ENCODE measurements at regions not wholly inside any gene's neighbourhood (a gene's known extent, or its start where the extent isn't known, plus 50 kb on each side); places are given as distances from the start of the nearest gene placed in this dataset.
"Not testable (repeated sequence)": the region's sequence is repeated elsewhere in the genome, so short reads cannot be mapped to it uniquely, and the experiment has no call there.

GRCh38 chr2:87524619-87525188 lies 223.2 kb upstream of the PLGLB2 start:
- not testable (repeated sequence) for DNase-seq

DNA sequence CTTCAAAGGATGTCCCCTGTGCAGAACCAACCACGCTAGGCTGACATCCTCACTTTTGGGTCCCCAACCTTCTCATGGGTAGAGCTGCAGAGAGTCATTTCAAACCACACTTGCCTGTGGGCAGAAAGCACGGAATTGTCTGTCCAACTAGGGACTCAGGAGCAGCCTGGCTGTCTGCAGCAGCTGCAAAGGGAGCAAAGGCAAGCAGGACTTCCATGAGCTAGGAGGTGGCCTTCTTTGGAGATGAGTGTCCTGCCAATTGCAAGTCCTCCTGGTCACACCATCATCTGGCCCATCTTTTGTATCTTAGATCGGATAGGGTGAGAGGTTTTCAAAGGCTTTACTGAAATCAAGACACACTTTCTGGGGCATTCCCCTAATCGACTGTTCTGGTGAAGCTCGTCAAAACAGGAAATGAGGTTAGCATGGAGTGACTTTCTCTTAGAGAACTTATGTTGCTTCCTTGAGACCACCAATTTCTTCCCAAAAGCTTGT lies 222.3 kb upstream of the PLGLB2 start:
- not testable (repeated sequence) for DNase-seq

DNA sequence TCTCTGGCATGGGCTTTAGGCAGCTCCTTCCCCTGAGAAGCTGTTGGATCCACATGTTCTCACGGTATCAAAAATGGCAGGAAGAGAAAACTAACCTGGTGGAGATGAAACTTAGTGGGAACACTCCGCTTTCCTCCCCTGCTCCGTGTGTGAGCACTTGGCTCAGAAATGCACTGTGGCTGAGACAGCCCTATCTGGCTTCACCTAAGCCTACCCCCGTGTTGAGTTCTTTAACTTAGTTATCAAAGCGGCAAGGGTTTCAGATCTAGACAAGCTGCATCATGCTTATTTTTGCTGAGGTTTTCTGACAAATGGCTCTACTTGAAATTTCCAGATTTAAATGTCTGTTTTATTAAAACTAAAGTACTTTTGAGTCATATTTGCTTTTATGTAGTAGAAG lies 221.6 kb upstream of the PLGLB2 start:
- not testable (repeated sequence) for DNase-seq

GRCh38 chr2:87531968-87532715 lies 215.7 kb upstream of the PLGLB2 start:
- DNase-seq, result not testable (repeated sequence)

GRCh38 chr2:87533390-87534272 lies 214.3 kb upstream of the PLGLB2 start:
- DNase-seq, result not testable (repeated sequence)

DNA sequence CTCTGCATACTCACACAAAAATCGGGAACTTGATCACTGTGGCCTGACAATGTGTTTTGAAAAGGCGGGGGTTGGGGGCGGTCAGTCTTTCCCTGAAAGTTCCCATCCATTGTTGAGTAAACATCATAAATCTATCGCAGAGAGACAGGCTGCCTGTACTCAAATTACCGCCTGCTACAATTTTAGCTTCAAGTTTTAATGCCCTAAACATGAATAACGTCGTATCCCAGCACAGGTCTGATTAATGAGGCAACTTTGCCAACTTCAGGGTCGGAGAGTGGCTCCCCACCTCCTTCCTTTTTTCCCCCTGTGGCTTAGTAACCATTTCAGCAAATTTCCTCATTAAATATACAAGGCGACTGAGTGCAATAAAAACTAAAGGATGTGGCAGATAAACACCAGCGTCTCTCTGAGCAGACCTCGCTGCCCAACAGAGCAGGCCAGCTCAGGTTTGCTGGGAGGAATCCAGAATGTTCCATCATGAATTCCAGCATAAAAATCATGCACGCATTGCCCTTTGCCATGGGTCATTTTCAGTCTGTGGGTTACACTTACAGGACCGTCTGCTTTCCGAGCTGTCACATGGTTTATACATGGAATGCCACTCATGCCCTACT lies 213.5 kb upstream of the PLGLB2 start:
- not testable (repeated sequence) for DNase-seq

DNA sequence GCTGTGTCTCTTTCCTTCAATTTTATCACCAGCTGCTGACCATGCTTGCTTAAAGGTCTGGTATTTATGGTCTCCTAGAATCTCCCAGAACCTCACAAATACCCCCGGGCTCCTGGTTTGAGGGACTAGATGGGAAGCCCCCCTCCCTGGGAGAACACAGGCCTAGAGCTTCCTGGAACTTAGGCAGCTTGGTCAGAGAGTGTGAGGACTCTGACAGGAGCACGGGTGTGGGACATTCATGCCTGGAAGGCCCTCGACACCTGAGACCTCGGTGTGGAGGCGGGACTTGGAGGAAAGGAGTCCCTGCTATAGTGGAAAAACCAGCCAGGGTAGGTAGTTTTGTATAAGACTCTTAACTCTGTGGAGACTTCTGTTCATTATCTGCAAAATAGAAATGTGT lies 211.5 kb upstream of the PLGLB2 start:
- DNase-seq, result not testable (repeated sequence)

GRCh38 chr2:87537251-87537671 lies 210.6 kb upstream of the PLGLB2 start:
- not testable (repeated sequence) for DNase-seq

GRCh38 chr2:87538268-87538667 lies 209.6 kb upstream of the PLGLB2 start:
- DNase-seq, result not testable (repeated sequence)

GRCh38 chr2:87539151-87539943 lies 208.5 kb upstream of the PLGLB2 start:
- DNase-seq, result not testable (repeated sequence)

GRCh38 chr2:87540242-87540641 lies 207.6 kb upstream of the PLGLB2 start:
- not testable (repeated sequence) for DNase-seq

GRCh38 chr2:87542599-87543174 lies 205.2 kb upstream of the PLGLB2 start:
- DNase-seq, result not testable (repeated sequence)

DNA sequence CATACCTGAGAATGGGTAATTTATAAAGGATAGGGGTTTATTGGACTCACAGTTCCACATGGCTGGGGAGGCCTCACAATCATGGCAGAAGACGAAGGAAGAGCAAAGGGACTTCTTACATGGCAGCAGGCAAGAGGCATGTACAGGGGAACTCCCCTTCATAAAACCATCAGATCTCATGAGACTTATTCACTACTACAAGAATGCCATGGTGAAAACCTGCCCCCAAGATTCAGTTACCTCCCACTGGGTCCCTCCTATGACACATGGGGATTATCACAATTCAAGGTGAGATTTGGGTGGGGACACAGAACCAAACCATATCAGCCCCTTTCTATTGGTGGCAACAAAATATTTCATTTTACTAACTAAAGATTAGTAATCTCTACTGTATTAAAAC lies 204.1 kb upstream of the PLGLB2 start:
- DNase-seq, result not testable (repeated sequence)

- DNase-seq, result not testable (repeated sequence)
Measured at GRCh38 chr2:87547106-87547505, 200.8 kb upstream of the PLGLB2 start.

- DNase-seq, result not testable (repeated sequence)
Measured at GRCh38 chr2:87547966-87548365, 199.9 kb upstream of the PLGLB2 start.

DNA sequence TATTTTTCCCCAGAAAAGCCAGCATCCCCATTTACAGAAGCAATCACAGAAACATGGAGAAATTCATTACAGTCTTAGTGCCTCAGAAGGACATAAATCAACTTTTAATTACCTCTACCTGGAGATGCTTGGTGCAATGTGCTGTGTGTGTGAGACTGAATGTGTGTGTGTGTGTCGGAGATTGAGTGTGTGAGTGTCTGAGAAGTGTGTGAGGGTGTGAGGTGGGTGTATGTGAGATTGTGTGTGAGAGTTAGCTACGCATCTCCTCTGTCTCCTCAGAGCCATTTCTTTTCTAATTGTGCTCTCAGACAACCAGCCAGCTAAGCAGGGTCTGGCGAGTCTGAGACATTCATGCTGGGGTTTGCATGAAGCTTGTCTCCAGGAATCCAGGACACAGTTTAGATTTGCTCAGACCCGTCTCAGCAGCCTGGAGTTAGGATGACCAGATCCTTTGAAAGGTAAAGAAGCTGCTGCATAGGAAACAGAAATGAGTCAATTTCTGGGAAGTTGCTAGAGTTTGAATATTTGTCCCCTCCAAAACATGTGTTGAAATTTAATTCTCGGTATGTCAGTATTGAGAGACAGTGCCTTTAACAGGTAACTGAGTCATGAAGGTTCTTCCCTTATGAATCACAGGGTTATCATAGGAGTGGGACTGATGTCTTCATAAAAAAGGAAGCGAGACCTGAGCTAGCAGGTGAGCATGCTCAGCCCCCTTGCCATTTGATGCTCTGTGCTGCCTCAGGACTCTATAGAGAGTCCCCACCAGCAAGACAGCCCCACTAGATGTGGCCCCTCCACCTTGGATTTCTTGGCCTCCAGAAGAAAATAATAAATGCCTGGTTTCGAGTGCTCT lies 199.0 kb upstream of the PLGLB2 start:
- DNase-seq, result not testable (repeated sequence)

- DNase-seq, result not testable (repeated sequence)
Measured at GRCh38 chr2:87549561-87550202, 198.2 kb upstream of the PLGLB2 start.

GRCh38 chr2:87554678-87555077 lies 193.2 kb upstream of the PLGLB2 start:
- not testable (repeated sequence) for DNase-seq

DNA sequence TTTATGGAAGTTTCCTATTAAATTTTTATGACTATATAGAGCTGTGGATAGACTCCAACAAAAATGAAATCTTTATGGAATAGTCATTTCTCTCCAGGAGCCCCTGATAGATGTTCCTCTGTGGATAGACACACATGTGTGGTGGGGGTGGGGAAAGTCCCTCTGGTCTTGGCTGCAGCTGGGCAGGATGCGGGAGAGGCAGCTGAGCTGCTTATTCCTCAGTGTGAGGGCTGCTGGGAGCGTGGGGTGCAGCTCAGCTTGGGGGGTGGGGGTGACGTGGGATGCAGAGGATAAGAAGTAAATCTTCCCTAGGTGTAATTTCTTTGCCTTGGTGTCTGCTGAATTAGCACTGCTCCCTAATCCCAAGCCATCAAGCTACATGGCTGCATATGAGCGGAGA lies 192.8 kb upstream of the PLGLB2 start:
- DNase-seq, result not testable (repeated sequence)

- DNase-seq, result not testable (repeated sequence)
Measured at GRCh38 chr2:87559001-87559400, 188.9 kb upstream of the PLGLB2 start.

All from COR-L47 (cell line).